HEK293T (cell line): ENCODE measurements at regions not wholly inside any gene's neighbourhood (a gene's known extent, or its start where the extent isn't known, plus 50 kb on each side); places are given as distances from the start of the nearest gene placed in this dataset.

Source experiments
- BHLHE40 ChIP-seq: fragments of 450-650 bp; IDR thresholded peaks from 2 replicates; pipeline ENCODE4 v1.6.1; 2016; ENCODE audit warnings: mild to moderate bottlenecking, moderate library complexity, borderline replicate concordance
- CTBP1 ChIP-seq: fragments of 450-650 bp; IDR thresholded peaks from 2 replicates; pipeline ENCODE4 v1.6.1; 2016; ENCODE audit warnings: borderline replicate concordance
- ELF4 ChIP-seq: fragments of 450-650 bp; IDR thresholded peaks from 2 replicates; pipeline ENCODE4 v1.6.1; 2017; ENCODE audit warnings: antibody characterized with exemption
- FOXA1 ChIP-seq: fragments of 450-650 bp; IDR thresholded peaks from 2 replicates; pipeline ENCODE4 v1.6.1; 2016; ENCODE audit warnings: mild to moderate bottlenecking
- FOXK2 ChIP-seq: fragments of 450-650 bp; IDR thresholded peaks from 2 replicates; pipeline ENCODE4 v1.6.1; 2016; ENCODE audit warnings: mild to moderate bottlenecking
- LEF1 ChIP-seq: fragments of 450-650 bp; IDR thresholded peaks from 2 replicates; pipeline ENCODE4 v1.6.1; 2017; ENCODE audit warnings: mild to moderate bottlenecking, borderline replicate concordance
- NFRKB ChIP-seq: fragments of 450-650 bp; IDR thresholded peaks from 2 replicates; pipeline ENCODE4 v1.6.1; 2016; ENCODE audit warnings: mild to moderate bottlenecking, moderate library complexity
- SP1 ChIP-seq: fragments of 450-650 bp; IDR thresholded peaks from 2 replicates; pipeline ENCODE4 v1.6.1; 2017
- TARDBP ChIP-seq: fragments of 450-650 bp; IDR thresholded peaks from 2 replicates; pipeline ENCODE4 v1.6.1; 2016
- ZNF384 ChIP-seq: fragments of 450-650 bp; IDR thresholded peaks from 2 replicates; pipeline ENCODE4 v1.6.1; 2016
- TF ChIP-seq, protein P1 (sequence below): fragments of 450-650 bp; IDR thresholded peaks from 2 replicates; pipeline ENCODE4 v1.6.1; 2016

DNA sequence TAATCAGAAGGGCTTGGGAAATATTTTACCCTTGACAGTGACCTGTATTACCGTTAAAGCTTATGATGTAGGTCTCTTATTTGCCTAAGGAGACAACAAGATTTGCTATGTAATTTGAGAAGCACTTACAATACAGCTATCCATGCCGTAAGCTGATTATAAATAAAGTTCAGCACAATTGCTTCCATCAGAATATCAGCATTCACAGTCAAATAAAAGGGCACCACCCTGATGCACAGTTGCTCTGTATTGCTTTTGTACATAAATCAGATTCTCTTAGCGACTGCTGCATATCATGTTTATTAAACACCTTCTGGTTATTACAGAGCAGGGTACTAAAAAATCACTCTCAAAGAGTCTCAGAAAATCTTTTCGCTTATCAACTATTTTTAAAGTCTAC is 67.3 kb upstream of the VRK1 start:
- TF ChIP-seq, protein P1, sequence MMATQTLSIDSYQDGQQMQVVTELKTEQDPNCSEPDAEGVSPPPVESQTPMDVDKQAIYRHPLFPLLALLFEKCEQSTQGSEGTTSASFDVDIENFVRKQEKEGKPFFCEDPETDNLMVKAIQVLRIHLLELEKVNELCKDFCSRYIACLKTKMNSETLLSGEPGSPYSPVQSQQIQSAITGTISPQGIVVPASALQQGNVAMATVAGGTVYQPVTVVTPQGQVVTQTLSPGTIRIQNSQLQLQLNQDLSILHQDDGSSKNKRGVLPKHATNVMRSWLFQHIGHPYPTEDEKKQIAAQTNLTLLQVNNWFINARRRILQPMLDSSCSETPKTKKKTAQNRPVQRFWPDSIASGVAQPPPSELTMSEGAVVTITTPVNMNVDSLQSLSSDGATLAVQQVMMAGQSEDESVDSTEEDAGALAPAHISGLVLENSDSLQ = no peak
- TF ChIP-seq SP1 = no peak
- no peak for TF ChIP-seq LEF1
- TF ChIP-seq ZNF384 = no peak
- no peak for TF ChIP-seq CTBP1
- TF ChIP-seq FOXA1 = no peak
- no peak for TF ChIP-seq ELF4
- TF ChIP-seq BHLHE40 = no peak
- no peak for TF ChIP-seq NFRKB
- no peak for TF ChIP-seq FOXK2
- TF ChIP-seq TARDBP = no peak
